GM19239 (cell line): ENCODE measurements at regions not wholly inside any gene's neighbourhood (a gene's known extent, or its start where the extent isn't known, plus 50 kb on each side); places are given as distances from the start of the nearest gene placed in this dataset.
"Not testable (repeated sequence)": the region's sequence is repeated elsewhere in the genome, so short reads cannot be mapped to it uniquely, and the experiment has no call there.

ENCODE experiments used
- DNase-seq: peaks from one replicate; pipeline ENCODE4 v3.0.0; 2011; ENCODE audit warnings: low spot score; ENCODE audit not compliant: insufficient read length
- FAIRE-seq: peaks from 2 replicates; lab custom pipeline; 2011; peaks lifted over from hg19 to GRCh38; lab: Jason Lieb, UNC

DNA sequence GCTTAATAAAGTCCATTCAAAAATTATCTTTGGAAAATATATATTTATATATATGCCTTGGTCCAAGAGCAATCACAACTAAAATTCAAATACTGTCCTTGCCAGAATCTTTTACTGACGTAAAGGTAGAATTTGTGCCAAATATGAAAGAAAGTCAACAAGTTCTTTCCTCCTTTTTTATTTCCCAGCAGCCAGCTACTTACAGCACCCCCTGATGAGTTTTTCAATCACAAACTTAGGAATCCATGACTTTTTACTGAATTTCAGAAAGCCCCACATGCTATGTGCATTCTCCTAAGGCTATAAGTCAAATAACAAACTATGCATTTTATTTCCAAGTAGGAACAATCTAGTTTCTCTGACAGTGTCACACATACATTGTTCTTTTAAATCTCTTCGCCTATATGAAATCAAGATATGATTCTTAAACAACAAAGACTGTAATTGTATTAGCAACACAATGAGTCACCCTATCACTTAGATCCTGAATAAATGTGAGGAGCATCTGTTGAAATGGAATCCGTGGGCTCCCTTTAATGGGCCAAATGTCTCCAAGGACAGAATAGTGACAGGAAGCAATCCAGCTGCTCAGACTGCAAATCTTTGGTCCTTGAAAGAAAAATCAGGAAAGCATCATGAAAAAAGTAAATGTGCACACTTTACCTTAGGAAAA is 271.4 kb downstream of the DUSP6 start:
- FAIRE-seq: no peak

DNA sequence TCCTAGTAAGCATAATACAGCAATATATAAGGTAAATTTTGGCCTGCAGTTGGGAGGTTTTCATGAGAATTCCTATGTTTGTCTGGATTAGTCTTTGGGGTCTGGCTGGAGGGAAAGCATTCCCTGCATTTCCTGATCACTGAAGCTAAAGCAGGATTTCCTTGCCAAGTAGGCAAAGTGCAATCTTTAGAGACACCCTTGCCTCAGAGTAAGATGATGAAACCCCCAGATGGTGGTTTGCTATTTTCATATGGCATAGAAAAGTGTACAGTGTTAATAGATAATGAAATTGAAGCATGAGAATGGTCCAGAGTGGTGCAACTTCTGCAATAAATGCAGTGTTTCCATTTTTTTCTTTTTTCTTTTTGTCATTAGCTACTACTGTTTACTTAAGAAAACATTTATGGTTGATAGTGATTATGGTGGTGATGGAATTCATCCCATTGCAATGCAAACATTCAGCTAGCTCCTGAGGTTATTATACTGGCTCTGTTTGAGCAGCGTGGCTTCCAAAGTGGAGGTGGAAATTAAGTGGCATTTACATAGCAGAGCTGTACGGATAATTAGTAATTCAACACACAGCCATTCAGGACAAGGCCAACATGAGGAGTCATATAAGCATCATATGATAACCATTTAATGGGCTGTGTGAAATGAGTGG is 276.3 kb downstream of the DUSP6 start:
- FAIRE-seq: no peak
- no peak for DNase-seq

More for the DNA sequence above, 271.4 kb downstream of the DUSP6 start:
- no peak for DNase-seq

DNA sequence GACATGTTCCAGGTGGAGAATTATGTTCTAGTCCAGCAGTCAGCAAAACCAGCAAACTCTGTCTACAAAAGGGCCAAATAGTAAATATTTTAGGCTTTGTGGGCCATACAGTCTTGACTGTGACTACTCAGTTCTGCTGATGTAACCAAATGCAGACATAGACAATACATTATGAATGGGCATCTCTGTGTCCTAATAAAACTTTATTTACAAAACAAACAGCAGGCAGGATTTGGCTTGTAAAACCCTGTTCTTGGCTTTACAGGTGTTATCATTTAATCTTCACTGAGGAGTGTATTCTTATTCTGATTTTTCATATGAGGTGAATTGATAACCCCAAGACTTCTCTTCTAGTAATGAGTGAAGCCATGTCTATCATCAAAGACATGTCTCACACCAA is 278.6 kb downstream of the DUSP6 start:
- FAIRE-seq: no peak
- DNase-seq: no peak

DNA sequence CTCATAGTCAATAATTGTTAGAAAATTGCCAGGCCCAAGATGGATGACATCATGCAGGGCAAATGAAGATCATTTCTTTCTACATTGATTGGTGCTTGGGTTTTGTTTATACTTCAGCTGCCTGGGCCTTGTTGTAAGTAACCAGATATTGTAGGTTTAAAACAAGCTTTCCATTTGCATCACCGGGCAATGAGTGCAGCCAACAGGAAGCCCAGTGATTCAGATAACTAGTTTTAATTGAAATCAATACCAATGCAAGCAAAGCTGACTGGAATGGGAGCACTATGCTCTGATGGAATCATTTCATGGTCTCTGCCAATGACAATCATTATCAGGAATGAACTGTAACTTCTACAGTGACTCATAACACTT is 279.3 kb downstream of the DUSP6 start:
- FAIRE-seq (no peak), DNase-seq (no peak)

DNA sequence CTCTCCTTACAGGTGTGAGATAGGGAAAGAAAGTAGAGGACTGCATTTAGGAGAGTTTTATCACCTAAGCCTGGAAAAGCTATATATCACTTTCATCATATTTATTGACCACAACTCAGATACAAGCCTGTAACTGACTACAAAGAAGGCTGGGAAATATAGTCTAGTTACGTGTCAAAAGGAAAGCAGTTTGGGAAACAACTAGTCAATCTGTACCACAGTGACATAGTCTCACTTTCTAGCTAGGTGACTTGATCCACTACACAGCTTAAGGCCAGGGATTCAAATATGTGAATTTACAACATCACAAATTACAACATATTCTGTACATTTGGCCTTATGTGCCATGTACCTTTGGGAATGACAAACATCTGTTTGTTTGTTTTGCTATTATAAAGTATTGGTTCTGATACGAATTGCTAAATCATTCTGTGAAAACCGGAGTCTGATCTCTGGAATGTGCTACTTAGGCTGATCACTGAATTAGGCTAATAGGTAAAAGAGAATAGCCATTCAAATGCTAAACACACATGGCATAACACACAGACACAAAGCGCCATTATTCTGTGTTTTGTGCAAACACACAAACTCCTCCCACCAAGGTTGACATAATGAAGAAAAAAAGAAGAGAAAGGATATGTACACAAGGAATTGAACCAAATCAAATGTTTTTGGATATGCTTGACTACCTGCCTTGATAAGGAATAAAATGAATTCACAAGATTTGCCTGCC is 279.8 kb downstream of the DUSP6 start:
- no peak for FAIRE-seq
- DNase-seq: no peak

DNA sequence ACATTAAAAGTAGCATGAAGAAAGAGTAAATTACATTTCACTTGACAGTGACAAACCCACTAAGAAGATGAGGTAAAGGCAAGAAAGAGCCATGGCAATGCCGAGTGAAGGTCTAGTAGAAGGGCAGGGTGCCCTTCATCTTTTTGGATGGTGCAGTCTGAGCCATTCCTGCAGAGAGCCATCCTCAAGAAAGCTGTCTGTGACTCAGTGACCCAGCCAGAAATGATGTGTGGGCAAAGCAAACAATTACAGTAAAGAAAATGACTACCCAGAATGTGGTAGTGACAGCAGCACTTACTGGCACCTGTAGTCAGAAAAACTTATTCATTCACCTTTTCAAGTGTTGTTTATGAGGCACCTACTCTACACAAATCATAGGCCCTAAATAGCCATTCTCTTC is 281.7 kb downstream of the DUSP6 start:
- no peak for FAIRE-seq
- DNase-seq: no peak

DNA sequence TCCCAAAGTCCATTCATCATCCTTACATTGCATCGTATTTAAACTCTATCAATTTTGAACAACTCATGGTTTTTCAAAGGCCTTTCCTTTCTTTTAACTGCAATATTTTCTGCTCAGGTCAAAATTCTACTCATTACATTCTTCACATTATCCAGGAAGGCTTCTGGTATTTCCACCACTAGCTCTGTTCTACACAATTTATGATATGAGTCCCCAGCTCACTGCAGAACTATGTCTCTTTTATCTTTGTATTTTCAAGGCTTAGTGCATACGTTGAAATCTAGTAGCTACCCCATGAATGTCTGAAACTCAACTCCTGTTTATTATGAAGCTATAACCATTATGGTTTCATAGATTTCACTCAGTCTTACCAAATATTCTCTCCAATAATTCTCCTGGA is 282.9 kb downstream of the DUSP6 start:
- FAIRE-seq (no peak), DNase-seq (no peak)

DNA sequence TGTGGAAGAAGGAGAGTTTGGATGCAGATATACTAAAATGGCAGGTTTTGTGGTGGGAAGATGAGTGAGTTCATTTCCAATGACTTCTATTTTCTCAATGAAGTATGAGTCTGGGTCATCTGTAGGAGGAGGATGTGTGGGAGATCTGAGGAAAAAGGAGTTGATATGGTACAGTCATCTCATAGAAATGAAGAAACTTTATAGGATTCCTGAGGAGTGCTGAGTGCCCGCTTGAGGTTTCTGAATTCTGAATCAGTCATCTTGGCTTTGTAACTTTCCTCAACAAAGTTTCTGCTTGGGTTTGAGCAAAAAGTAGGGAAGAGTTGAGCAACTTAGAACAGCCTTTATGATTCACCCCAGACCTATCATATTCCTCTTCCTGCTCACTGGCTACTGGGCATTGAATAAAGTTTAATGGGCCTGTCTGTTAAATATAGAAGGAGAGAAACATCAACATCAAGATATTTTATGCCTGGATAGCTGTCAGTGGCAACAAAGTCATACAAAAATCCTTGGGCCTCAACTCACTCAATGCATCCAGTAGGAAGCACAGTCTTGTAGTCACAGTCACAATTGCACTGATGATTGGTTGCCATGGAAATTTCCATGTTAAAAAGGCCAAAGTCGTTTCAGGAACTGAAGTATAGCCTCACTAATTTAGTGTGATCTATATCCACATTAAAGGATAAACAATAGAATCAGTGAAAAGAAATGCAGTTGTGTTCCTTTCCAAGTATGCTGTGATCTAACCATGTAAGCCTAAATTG is 284.7 kb downstream of the DUSP6 start:
- DNase-seq (no peak), FAIRE-seq (no peak)

DNA sequence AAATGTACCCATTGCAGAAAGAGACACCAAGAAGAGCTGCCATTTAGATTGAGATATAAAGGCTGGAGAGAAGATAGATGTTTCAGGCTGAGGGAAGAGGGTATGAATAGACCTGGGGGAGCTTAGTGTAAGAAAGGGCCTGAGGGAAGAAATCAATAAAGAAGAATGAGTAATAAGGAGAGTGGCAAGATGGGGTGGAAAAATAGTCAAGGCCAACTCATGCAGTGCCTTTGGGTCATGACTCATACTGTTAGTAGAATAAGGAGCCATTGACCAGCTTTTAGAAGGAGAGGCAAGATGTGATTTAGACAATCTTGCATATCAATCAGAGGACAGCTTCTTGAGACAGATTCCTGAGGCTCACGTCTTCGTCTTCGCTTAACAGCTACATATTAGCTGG is 287.5 kb downstream of the DUSP6 start:
- FAIRE-seq (no peak), DNase-seq (no peak)

DNA sequence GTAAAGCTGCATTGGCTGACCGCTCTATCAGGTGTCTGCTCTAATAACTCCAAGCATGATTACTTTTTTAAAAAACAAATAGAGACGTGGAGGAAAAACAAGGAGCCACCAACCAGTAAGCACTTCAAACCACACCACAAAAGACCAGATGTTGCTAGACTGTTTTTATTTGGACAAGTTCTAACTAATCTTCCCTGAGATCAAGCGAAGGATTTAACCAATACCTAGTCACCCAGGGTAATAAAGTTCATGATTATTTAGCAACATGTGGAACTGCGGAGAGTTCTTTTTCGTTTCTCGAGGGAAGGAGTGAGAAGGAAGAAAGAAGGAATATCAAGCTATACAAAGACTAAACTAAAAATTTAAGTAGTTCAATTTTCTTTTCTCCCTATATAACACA is 288.1 kb downstream of the DUSP6 start:
- FAIRE-seq (no peak), DNase-seq (no peak)

DNA sequence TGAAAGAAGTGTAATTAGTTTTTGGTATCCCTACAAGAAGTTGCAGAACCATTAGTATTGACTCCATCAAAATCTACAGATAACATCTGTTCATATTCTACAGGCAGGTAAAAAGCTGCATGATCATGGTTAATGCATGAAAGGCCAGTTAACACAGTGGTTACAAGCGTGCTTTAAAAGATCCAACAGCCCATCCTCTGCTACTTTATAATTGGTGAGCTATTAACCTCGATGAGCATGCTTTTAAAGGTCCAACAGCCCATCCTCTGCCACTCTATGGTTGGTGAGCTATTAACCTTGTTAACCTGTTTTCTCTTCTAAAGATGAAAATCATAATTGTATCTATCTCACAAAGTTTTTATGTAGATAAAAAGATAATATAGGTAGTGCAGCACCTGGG is 289.3 kb downstream of the DUSP6 start:
- DNase-seq (no peak), FAIRE-seq (peak; percentile 68)

DNA sequence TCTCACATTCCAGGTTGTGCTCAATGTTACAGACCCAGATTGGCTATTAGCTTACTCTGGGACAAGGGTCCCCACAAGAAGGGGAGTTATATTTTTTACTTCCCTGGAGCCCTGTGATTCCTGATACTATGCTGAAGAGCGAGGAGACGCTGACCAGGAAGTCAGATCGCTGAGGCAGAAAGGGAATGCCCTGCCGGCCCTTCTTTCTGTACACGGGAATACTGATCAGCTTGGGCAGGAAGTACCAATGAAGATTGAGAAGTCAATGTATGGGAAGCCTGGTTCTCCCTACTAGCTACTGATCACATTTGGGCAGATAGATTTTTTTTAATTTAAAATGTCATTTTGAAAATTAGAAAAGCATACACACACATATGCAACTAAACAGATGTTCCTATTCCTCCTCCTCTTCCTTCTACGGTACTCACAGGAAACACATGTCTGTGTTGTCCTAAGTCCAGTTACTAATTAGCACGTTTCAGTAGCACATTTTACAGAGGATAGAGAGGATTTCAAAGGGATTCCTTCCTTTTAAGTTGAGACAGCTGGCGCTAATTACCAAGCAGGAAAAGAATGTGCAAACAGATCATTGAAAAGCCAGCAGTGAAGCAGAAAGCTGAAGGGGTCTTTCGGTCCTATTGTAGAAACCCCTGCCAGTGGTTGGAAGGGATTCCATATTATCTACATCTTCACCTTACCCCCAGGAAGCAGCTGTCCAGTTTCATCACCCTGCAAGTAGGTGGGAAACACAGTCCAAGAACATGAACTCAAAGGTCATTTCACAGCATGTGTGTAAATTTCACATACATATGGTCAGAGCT is 292.4 kb downstream of the DUSP6 start:
- DNase-seq (no peak), FAIRE-seq (no peak)

DNA sequence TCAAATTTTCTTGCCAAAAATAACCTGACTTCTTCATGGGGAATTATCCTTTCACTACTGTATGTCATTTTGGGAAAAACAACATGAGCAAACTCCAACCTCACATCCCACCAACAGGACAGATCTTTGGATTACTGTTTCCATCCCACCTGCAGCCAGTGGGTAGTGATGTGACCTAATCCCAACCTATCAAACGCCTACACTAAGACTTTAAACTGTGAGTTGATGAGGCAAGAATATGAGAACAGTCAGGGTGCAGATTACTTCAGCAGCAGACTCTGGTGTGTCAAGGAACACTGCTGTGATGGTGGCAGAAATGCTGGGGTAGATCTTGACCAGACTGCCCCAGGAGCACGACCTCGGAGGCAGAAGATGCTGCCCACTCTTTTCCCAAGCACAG is 293.2 kb downstream of the DUSP6 start:
- DNase-seq (no peak), FAIRE-seq (no peak)

DNA sequence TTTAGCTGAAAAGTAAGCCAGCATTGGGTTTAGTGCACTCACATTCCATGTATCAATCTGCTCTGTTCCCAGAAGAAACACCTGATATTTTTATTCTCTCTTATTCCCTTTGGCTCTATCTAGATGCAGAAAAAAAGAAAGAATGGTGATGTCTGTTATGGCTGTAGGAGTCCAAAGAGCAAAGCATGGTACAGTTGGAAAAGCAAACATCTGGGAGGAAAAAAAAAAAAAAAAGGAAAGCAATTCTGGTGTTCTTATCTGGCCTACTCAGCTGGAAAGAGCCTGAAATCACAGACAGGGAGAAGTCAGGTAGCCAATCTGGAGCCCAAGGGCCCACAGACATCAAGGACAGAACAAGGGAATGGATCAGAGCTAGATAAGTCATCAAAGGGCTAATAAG is 293.9 kb downstream of the DUSP6 start:
- FAIRE-seq (no peak), DNase-seq (no peak)

DNA sequence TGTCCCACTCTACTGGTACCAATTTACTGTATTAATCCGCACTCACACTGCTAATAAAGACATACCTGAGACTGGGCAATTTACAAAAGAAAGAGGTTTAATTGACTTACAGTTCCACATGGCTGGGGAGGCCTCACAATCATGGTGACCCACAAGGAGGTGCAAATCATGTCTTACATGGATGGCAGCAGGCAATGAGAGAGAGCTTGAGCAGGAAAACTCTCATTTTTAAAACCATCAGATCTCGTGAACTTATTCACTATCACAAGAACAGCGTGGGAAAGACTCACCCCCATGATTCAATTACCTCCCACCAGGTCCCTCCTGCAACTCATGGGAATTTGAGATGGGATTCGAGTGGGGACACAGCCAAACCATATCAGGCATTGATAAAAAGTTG is 298.5 kb downstream of the DUSP6 start:
- DNase-seq, FAIRE-seq: not testable (repeated sequence)

DNA sequence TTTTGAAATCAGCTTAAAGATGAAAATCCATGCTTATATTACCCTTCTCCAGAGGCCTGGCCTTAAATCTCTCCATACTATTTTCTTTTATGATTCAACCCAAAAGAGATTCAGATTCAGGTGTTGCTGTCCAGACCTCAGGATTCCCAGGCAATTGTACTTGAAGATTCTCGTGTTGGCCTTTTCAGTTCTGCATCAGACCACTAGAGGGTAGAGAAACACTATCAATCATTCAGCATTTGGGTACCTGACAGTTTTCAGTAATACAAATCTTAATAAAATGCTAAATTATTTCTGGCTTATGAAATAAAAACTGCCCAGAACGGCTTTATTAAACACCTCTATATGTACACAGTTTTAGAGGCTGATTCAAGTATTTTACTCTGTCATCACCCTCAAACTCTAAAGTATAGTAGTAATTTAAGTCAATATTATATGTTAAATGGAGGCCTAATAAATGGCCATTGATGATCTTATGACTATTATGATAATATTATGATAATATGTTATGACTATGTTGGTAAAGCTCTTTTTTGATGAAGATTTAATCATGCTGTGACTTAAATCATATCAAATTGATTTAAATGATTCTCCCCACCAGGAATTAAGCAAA is 301.1 kb downstream of the DUSP6 start:
- FAIRE-seq (peak; percentile 64), DNase-seq (peak; percentile 22)

DNA sequence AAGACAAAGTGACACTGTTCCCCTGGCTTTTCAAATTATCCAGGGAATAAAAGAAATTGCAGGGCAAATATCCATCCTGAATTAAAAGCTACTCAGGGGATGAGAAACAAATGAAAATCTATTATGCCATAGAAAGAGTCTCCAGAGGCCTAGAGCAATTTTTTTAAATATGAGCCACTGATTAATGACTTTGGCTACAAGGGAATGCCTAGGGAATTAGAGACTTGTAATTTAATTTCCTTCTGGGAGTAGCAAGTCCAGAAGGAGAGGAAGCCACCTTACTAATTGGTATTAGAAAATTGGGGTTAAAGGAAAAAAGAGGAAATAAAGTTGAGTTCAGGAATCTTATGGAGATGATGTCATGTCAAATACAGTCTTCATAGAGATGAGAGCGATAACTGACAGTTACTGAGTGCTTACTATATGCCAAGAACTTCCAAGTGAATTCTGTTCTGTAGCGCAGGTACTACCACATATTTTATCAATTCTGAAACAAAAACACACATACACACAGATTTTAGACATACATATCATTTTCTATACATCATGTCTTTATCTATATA is 304.4 kb downstream of the DUSP6 start:
- DNase-seq (no peak), FAIRE-seq (no peak)

DNA sequence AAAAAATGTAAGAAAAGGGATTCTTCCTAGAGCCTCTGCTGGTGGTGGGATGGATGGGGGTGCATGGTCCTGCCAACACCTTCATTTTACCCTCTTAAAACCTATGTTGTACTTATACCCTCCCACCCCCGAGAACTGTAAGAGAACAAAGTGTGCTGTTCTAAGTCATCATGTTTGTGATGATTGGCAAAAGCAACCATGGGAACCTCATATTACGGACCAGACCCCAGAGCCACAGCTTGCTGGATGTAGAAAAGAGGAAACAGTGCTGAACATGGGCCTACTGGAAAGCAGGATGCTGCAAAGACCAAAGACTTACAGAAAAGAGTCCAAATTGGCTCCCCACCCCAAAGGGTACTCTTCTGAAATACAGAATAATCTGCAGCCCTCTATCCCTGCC is 311.2 kb downstream of the DUSP6 start:
- FAIRE-seq: no peak
- no peak for DNase-seq
